Right lobe of liver (tissue), 6 donors: ENCODE measurements at regions not wholly inside any gene's neighbourhood (a gene's known extent, or its start where the extent isn't known, plus 50 kb on each side); places are given as distances from the start of the nearest gene placed in this dataset.

Experiments
- ATAC-seq, 4 donors: fragments of 200-7000 bp; cut with Tn5 transposase; one replicate each; pipeline ENCODE4 v1.9.1; 2020; ENCODE audit warnings: mild to moderate bottlenecking in 4 of 4, moderate library complexity in 4 of 4
- DNase-seq, 3 donors: peaks; one replicate each; pipeline ENCODE4 v3.0.0-alpha.2; 2020
- H3K27ac ChIP-seq, 3 donors: fragments of 200-600 bp; one replicate each; pipeline ENCODE4 v1.8.0; 2022
- H3K27me3 ChIP-seq, 2 donors: fragments of 200-600 bp; one replicate each; pipeline ENCODE4 v1.8.0; 2022
- H3K36me3 ChIP-seq, 4 donors: fragments of 200-600 bp; sonication (generic) in 1 of 4; one replicate each; pipeline versions ENCODE4 v1.5.1 to v1.8.0; 2017 to 2022; ENCODE audit warnings: control low read depth in 1 of 4
- H3K4me1 ChIP-seq, 4 donors: fragments of 200-600 bp; sonication (generic) in 1 of 4; one replicate each; pipeline versions ENCODE4 v1.5.1 to v1.8.0; 2017 to 2022; ENCODE audit warnings: control low read depth in 1 of 4
- H3K4me3 ChIP-seq, 3 donors: fragments of 200-600 bp; one replicate each; pipeline ENCODE4 v1.8.0; 2022
- H3K9me3 ChIP-seq, 4 donors: fragments of 200-600 bp; sonication (generic) in 1 of 4; one replicate each; pipeline versions ENCODE4 v1.5.1 to v1.8.0; 2017 to 2022; ENCODE audit warnings: control low read depth in 1 of 4
- POLR2A ChIP-seq: fragments of 450-650 bp; IDR thresholded peaks from one replicate; pipeline ENCODE4 v1.6.1; 2017; ENCODE audit warnings: antibody characterized with exemption, mild to moderate bottlenecking
- WGBS: methylation state at CpG from one replicate; pipeline ENCODE4 v1.1.6; 2018; ENCODE audit warnings: low coverage, low lambda C conversion rate; ENCODE audit not compliant: insufficient coverage; ENCODE audit errors: missing lambda C conversion rate; 5-methylcytosine and 5-hydroxymethylcytosine counted together
- intact Hi-C, 2 donors: fragments of 100-400 bp; cut with DNase I; formaldehyde crosslinking; loops; one replicate each; pipeline versions ENCODE4 v1.11.2 to v1.14.1; 2022
- TF ChIP-seq, protein P1 (sequence below), 4 donors: fragments of 200-600 bp in 3 of 4; fragments of 450-650 bp in 1 of 4; IDR thresholded peaks; one replicate each; pipeline versions ENCODE4 v1.5.1 to v1.8.0; 2016 to 2022; ENCODE audit warnings: antibody characterized with exemption in 4 of 4, mild to moderate bottlenecking in 2 of 4
- donor health status: DM: no; HTN: yes; CAD: no.
- donor health status: DM: no; HTN: no; CAD: no.
- donor health status: DM: no; HTN: no; CAD: no.
- donor health status: DM: no; HTN: yes; CAD: no.
- donor health status: DM: no; HTN: yes; CAD: no.

DNA sequence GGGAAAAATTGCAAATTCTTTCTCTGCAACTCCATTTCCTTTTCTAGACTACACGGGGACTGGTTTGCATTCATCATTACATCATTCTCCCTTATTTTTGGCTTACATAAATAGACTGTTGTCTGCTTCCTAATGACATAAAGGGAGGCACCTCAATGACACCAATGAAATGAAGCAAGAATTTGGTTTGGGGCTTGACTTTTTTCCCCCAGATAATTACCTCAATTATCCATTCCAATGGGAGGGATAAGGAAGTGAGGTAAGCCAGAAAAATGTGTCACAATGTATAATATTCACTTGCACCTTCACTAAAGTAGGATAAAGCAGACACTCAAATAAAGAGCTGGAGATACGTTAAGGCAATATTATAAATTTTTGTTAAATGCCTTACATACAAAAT lies 240.6 kb upstream of the GRIP1 start:
- H3K27me3 ChIP-seq = no peaks in the 10 kb centered on the region
- H3K4me1 ChIP-seq = no peaks in the 10 kb centered on the region
- H3K4me3 ChIP-seq = no peak overlapping the region
- H3K36me3 ChIP-seq = no peaks in the 10 kb centered on the region
- TF ChIP-seq, protein P1, sequence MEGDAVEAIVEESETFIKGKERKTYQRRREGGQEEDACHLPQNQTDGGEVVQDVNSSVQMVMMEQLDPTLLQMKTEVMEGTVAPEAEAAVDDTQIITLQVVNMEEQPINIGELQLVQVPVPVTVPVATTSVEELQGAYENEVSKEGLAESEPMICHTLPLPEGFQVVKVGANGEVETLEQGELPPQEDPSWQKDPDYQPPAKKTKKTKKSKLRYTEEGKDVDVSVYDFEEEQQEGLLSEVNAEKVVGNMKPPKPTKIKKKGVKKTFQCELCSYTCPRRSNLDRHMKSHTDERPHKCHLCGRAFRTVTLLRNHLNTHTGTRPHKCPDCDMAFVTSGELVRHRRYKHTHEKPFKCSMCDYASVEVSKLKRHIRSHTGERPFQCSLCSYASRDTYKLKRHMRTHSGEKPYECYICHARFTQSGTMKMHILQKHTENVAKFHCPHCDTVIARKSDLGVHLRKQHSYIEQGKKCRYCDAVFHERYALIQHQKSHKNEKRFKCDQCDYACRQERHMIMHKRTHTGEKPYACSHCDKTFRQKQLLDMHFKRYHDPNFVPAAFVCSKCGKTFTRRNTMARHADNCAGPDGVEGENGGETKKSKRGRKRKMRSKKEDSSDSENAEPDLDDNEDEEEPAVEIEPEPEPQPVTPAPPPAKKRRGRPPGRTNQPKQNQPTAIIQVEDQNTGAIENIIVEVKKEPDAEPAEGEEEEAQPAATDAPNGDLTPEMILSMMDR (IDR thresholded peaks at IDR 0.05) = no peak
- TF ChIP-seq POLR2A = no peak
- no peak overlapping the region for H3K27ac ChIP-seq
- DNase-seq (no peak), ATAC-seq (no peak)
- no peaks in the 10 kb centered on the region for H3K9me3 ChIP-seq
- intact Hi-C loops = no loop called here
- 41% methylated on average over 2 of the region's 2 CpGs for WGBS

DNA sequence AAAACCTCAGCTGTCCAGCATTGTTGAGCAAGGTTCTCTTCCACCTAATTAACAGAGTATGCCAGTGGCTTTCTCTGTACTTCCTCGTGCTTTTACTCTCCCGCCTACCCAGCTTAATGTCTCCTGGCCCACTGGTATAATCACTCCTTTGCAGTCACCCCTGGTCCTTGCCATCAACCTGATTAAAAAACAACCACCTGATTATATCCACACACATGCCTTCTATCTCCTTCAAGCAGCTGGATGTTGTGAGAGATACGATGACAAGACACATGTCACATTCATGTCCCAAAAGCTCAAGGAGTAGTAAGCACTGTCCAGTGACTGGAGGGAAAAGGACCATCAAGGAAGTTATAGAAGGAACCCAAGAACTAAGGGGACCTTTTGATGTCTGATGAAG lies 241.3 kb upstream of the GRIP1 start:
- Histone ChIP-seq H3K4me3 (no peak overlapping the region), H3K4me1 (no peaks in the 10 kb centered on the region), H3K9me3 (no peaks in the 10 kb centered on the region), H3K27me3 (no peaks in the 10 kb centered on the region), H3K27ac (no peak overlapping the region), H3K36me3 (no peaks in the 10 kb centered on the region)
- no peak for TF ChIP-seq POLR2A
- TF ChIP-seq, protein P1 (IDR thresholded peaks at IDR 0.05) = no peak
- DNase-seq (no peak), ATAC-seq (no peak)
- intact Hi-C loops = no loop called here
- 48% methylated on average over 3 of the region's 3 CpGs for WGBS

- Histone ChIP-seq H3K27ac (no peak overlapping the region), H3K36me3 (no peaks in the 10 kb centered on the region), H3K4me3 (no peak overlapping the region), H3K4me1 (no peaks in the 10 kb centered on the region), H3K9me3 (no peaks in the 10 kb centered on the region), H3K27me3 (no peaks in the 10 kb centered on the region)
- ATAC-seq = no peak
- no peak for TF ChIP-seq POLR2A
- TF ChIP-seq, protein P1 (IDR thresholded peaks at IDR 0.05) = no peak
- DNase-seq = no peak
- intact Hi-C loops = no loop called here
- 15% methylated on average over 1 of the region's 1 CpG for WGBS
These were observed 242.3 kb upstream of the GRIP1 start for GRCh38 chr12:66921151-66921550.

GRCh38 chr12:66925083-66925482 lies 246.2 kb upstream of the GRIP1 start:
- intact Hi-C loops = no loop called here
- Histone ChIP-seq H3K4me1 (no peaks in the 10 kb centered on the region), H3K36me3 (no peaks in the 10 kb centered on the region), H3K4me3 (no peak overlapping the region), H3K9me3 (no peaks in the 10 kb centered on the region), H3K27me3 (no peaks in the 10 kb centered on the region), H3K27ac (no peak overlapping the region)
- ATAC-seq = no peak
- no peak for TF ChIP-seq POLR2A
- TF ChIP-seq, protein P1 (IDR thresholded peaks at IDR 0.05) = no peak
- DNase-seq = no peak
- 41% methylated on average over 2 of the region's 2 CpGs for WGBS

DNA sequence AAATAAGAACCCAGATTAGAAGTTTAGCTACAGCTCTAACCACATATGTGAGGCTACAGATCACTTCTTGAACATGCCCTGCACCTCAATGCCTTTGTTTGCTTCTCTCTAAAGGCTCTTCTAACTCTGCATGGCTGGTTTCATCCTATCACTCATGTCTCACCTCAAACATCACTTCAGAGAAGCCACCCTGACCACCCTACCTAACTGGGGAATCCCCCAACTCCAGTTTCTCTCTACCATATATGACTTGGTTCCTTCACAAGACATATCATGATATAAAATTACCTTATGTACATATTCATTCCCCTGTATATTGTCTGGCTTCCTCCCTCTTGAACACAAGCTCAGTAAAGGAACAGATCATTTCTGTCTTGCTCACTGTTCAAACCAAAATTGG lies 250.2 kb upstream of the GRIP1 start:
- DNase-seq (no peak), ATAC-seq (no peak)
- TF ChIP-seq POLR2A = no peak
- TF ChIP-seq, protein P1 (IDR thresholded peaks at IDR 0.05) = no peak
- Histone ChIP-seq H3K27ac (no peak overlapping the region), H3K9me3 (no peaks in the 10 kb centered on the region), H3K4me1 (no peaks in the 10 kb centered on the region), H3K4me3 (no peak overlapping the region), H3K36me3 (no peaks in the 10 kb centered on the region), H3K27me3 (no peaks in the 10 kb centered on the region)
- intact Hi-C loops = no loop called here
